ENCODE measurements at regions not wholly inside any gene's neighbourhood (a gene's known extent, or its start where the extent isn't known, plus 50 kb on each side); places are given as distances from the start of the nearest gene placed in this dataset.

DNA sequence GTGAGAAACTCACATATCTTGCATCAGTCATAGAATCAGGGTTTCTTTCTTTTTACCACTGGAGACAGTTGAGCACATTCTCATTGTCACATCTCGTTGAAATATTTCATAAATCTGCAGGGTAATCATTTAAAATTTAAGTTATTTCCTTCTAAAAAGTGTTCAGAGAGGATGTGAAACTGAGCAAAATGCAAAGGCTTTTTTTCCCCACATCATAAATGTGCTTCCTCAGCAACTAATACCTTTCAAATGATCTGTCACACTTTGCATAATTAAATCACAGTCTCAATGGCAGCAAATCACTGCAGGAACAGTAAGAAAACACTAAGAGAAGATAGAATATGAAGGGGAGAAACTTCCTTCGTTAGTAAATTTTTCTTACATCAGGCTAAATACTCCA is 187.5 kb downstream of the EVX1 start:
- ATAC-seq (no peak), DNase-seq (ENCODE audit: low read depth, low spot score) (no peak)
- Histone ChIP-seq H3K4me1 (ENCODE audit: control insufficient read depth, insufficient read depth, low read length) (no peaks in the 10 kb centered on the region; the same call in 1 of the 2 replicates), H3K4me3 (ENCODE audit: low read depth in 2 of 2, low read length in 2 of 2) (no peak overlapping the region), H3K27ac (ENCODE audit: low read length) (no peak overlapping the region), H3K27me3 (ENCODE audit: control insufficient read depth, insufficient read depth, low read length) (no peaks in the 10 kb centered on the region; the same call in 1 of the 2 replicates), H3K36me3 (ENCODE audit: control insufficient read depth, insufficient read depth, low read length) (no peaks in the 10 kb centered on the region), H3K9me3 (ENCODE audit: control insufficient read depth, insufficient read depth, low read depth, low read length) (no peaks in the 10 kb centered on the region)
- in situ Hi-C loops (cut with HindIII; ENCODE audit: low pct_unique_long_range_greater_than_20kb, low sequenced_read_pairs): no loop called here
- no TSS peak for BruUV-seq (replicated peaks)
- POLR2A ChIA-PET: no interaction called here
- TF ChIP-seq, protein P1, sequence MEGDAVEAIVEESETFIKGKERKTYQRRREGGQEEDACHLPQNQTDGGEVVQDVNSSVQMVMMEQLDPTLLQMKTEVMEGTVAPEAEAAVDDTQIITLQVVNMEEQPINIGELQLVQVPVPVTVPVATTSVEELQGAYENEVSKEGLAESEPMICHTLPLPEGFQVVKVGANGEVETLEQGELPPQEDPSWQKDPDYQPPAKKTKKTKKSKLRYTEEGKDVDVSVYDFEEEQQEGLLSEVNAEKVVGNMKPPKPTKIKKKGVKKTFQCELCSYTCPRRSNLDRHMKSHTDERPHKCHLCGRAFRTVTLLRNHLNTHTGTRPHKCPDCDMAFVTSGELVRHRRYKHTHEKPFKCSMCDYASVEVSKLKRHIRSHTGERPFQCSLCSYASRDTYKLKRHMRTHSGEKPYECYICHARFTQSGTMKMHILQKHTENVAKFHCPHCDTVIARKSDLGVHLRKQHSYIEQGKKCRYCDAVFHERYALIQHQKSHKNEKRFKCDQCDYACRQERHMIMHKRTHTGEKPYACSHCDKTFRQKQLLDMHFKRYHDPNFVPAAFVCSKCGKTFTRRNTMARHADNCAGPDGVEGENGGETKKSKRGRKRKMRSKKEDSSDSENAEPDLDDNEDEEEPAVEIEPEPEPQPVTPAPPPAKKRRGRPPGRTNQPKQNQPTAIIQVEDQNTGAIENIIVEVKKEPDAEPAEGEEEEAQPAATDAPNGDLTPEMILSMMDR (IDR thresholded peaks at IDR 0.05): no peak
- TF ChIP-seq SIN3A (IDR thresholded peaks at IDR 0.05; ENCODE audit: borderline replicate concordance, insufficient read depth, low read depth, low read length): no peak
- no peak for TF ChIP-seq TCF7L2 (IDR thresholded peaks at IDR 0.05; ENCODE audit: low read depth, low read length)
- TF ChIP-seq, protein P2, sequence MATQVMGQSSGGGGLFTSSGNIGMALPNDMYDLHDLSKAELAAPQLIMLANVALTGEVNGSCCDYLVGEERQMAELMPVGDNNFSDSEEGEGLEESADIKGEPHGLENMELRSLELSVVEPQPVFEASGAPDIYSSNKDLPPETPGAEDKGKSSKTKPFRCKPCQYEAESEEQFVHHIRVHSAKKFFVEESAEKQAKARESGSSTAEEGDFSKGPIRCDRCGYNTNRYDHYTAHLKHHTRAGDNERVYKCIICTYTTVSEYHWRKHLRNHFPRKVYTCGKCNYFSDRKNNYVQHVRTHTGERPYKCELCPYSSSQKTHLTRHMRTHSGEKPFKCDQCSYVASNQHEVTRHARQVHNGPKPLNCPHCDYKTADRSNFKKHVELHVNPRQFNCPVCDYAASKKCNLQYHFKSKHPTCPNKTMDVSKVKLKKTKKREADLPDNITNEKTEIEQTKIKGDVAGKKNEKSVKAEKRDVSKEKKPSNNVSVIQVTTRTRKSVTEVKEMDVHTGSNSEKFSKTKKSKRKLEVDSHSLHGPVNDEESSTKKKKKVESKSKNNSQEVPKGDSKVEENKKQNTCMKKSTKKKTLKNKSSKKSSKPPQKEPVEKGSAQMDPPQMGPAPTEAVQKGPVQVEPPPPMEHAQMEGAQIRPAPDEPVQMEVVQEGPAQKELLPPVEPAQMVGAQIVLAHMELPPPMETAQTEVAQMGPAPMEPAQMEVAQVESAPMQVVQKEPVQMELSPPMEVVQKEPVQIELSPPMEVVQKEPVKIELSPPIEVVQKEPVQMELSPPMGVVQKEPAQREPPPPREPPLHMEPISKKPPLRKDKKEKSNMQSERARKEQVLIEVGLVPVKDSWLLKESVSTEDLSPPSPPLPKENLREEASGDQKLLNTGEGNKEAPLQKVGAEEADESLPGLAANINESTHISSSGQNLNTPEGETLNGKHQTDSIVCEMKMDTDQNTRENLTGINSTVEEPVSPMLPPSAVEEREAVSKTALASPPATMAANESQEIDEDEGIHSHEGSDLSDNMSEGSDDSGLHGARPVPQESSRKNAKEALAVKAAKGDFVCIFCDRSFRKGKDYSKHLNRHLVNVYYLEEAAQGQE (IDR thresholded peaks at IDR 0.05; ENCODE audit: insufficient read depth in 1 of 2, low read depth in 2 of 2, low read length in 1 of 2): no peak
- no peak for TF ChIP-seq POLR2AphosphoS5 (IDR thresholded peaks at IDR 0.05; ENCODE audit: low read depth, low read length)
- CTCF ChIA-PET: no interaction called here
- intact Hi-C loops (cut with micrococcal nuclease; ENCODE audit: unreplicated experiment): no loop called here

GRCh38 chr7:27431465-27431864 is 188.9 kb downstream of the EVX1 start:
- DNase-seq (ENCODE audit: low read depth, low spot score) (no peak), ATAC-seq (no peak)
- intact Hi-C loops (cut with micrococcal nuclease; ENCODE audit: unreplicated experiment) (no loop called here), in situ Hi-C loops (cut with HindIII; ENCODE audit: low pct_unique_long_range_greater_than_20kb, low sequenced_read_pairs) (no loop called here)
- H3K27me3 ChIP-seq (ENCODE audit: control insufficient read depth, insufficient read depth, low read length): no peaks in the 10 kb centered on the region; the same call in 1 of the 2 replicates
- ChIA-PET POLR2A (no interaction called here), CTCF (no interaction called here)
- BruUV-seq (replicated peaks): no TSS peak
- no peak overlapping the region for H3K27ac ChIP-seq (ENCODE audit: low read length)
- H3K4me1 ChIP-seq (ENCODE audit: control insufficient read depth, insufficient read depth, low read length): no peaks in the 10 kb centered on the region
- no peaks in the 10 kb centered on the region for H3K36me3 ChIP-seq (ENCODE audit: control insufficient read depth, insufficient read depth, low read length)
- H3K9me3 ChIP-seq (ENCODE audit: control insufficient read depth, insufficient read depth, low read depth, low read length): no peaks in the 10 kb centered on the region
- TF ChIP-seq TCF7L2 (IDR thresholded peaks at IDR 0.05; ENCODE audit: low read depth, low read length) (no peak), POLR2AphosphoS5 (IDR thresholded peaks at IDR 0.05; ENCODE audit: low read depth, low read length) (no peak), SIN3A (IDR thresholded peaks at IDR 0.05; ENCODE audit: borderline replicate concordance, insufficient read depth, low read depth, low read length) (no peak)
- TF ChIP-seq, protein P2 (IDR thresholded peaks at IDR 0.05; ENCODE audit: insufficient read depth in 1 of 2, low read depth in 2 of 2, low read length in 1 of 2): no peak
- TF ChIP-seq, protein P1 (IDR thresholded peaks at IDR 0.05): no peak
- no peak overlapping the region for H3K4me3 ChIP-seq (ENCODE audit: low read depth in 2 of 2, low read length in 2 of 2)
